Posterior vena cava (tissue), 2 donors: ENCODE measurements at regions not wholly inside any gene's neighbourhood (a gene's known extent, or its start where the extent isn't known, plus 50 kb on each side); places are given as distances from the start of the nearest gene placed in this dataset.

ENCODE experiments used
- DNase-seq: peaks from one replicate; pipeline ENCODE4 v3.0.0-alpha.2; 2020; ENCODE audit warnings: low spot score
- intact Hi-C, 2 donors: fragments of 100-400 bp; cut with DNase I; formaldehyde crosslinking; loops; one replicate each; pipeline versions ENCODE4 v1.14.1 to v1.14.2; 2022 to 2023
- donor health status: DM: yes; HTN: yes; CAD: no.
- donor health status: DM: yes; HTN: yes; CAD: no.

GRCh38 chr6:159493898-159494585 lies 199.0 kb downstream of the SOD2 start:
- intact Hi-C loops, result no loop called here
- DNase-seq, result no peak

GRCh38 chr6:159493231-159493897 lies 199.7 kb downstream of the SOD2 start:
- intact Hi-C loops, result no loop called here
- DNase-seq, result no peak

GRCh38 chr6:159490298-159490937 lies 202.6 kb downstream of the SOD2 start:
- intact Hi-C loops, result no loop called here
- no peak for DNase-seq

- intact Hi-C loops, result no loop called here
- DNase-seq, result no peak
Measured at GRCh38 chr6:159487636-159488035, 205.4 kb downstream of the SOD2 start.

- intact Hi-C loops, result no loop called here
- no peak for DNase-seq
Measured at GRCh38 chr6:159483259-159483658, 209.8 kb downstream of the SOD2 start.

GRCh38 chr6:159481897-159482296 lies 211.1 kb downstream of the SOD2 start:
- intact Hi-C loops, result no loop called here
- DNase-seq, result no peak

GRCh38 chr6:159480471-159480870 lies 212.6 kb downstream of the SOD2 start:
- intact Hi-C loops, result no loop called here
- no peak for DNase-seq

GRCh38 chr6:159479146-159479545 lies 213.9 kb downstream of the SOD2 start:
- no peak for DNase-seq
- intact Hi-C loops, result no loop called here

- DNase-seq, result no peak
- intact Hi-C loops, result no loop called here
Measured at GRCh38 chr6:159473475-159474263, 219.4 kb downstream of the SOD2 start.

GRCh38 chr6:159470397-159470796 lies 222.6 kb downstream of the SOD2 start:
- intact Hi-C loops, result no loop called here

GRCh38 chr6:159469443-159469842 lies 223.6 kb downstream of the SOD2 start:
- intact Hi-C loops, result loop anchor here in 1 of 2 donors (10.0 kb wide), 1 partner anchor 185 kb away; no protein-coding TSS in a partner anchor
- DNase-seq, result no peak

More at GRCh38 chr6:159470397-159470796, 222.6 kb downstream of the SOD2 start:
- no peak for DNase-seq

GRCh38 chr6:159468994-159469393 lies 224.0 kb downstream of the SOD2 start:
- no peak for DNase-seq
- intact Hi-C loops, result loop anchor here in 1 of 2 donors (10.0 kb wide), 1 partner anchor 186 kb away; no protein-coding TSS in a partner anchor

- intact Hi-C loops, result loop anchor here in 1 of 2 donors (10.0 kb wide), 1 partner anchor 187 kb away; no protein-coding TSS in a partner anchor
- DNase-seq, result no peak
Measured at GRCh38 chr6:159467473-159468041, 225.5 kb downstream of the SOD2 start.

- intact Hi-C loops, result loop anchor here in 1 of 2 donors (10.0 kb wide), 1 partner anchor 188 kb away; no protein-coding TSS in a partner anchor
- no peak for DNase-seq
Measured at GRCh38 chr6:159466926-159467325, 226.1 kb downstream of the SOD2 start.

- intact Hi-C loops, result loop anchor here in 1 of 2 donors (5.0 to 10.0 kb wide), 2 partner anchors 190 to 293 kb away; no protein-coding TSS in a partner anchor
- no peak for DNase-seq
Measured at GRCh38 chr6:159464816-159465215, 228.2 kb downstream of the SOD2 start.

- intact Hi-C loops, result loop anchor here in 1 of 2 donors (5.0 to 10.0 kb wide), 2 partner anchors 192 to 291 kb away; no protein-coding TSS in a partner anchor
- DNase-seq, result no peak
Measured at GRCh38 chr6:159463119-159463829, 229.8 kb downstream of the SOD2 start.

GRCh38 chr6:159462431-159462830 lies 230.6 kb downstream of the SOD2 start:
- DNase-seq, result no peak
- intact Hi-C loops, result loop anchor here in 1 of 2 donors (5.0 to 10.0 kb wide), 2 partner anchors 192 to 290 kb away; no protein-coding TSS in a partner anchor

GRCh38 chr6:159461998-159462397 lies 231.0 kb downstream of the SOD2 start:
- no peak for DNase-seq
- intact Hi-C loops, result loop anchor here in 1 of 2 donors (5.0 to 10.0 kb wide), 2 partner anchors 193 to 290 kb away; no protein-coding TSS in a partner anchor
